K562 (cell line): ENCODE measurements at regions not wholly inside any gene's neighbourhood (a gene's known extent, or its start where the extent isn't known, plus 50 kb on each side); places are given as distances from the start of the nearest gene placed in this dataset.

Experiments used
- KLF10 ChIP-seq: fragments of 250-450 bp; sonication (Bioruptor Pico); IDR thresholded peaks from 2 replicates; pipeline ENCODE4 v1.6.1; 2021; ENCODE audit warnings: matching md5 sums
- PTBP1 ChIP-seq: fragments of 200-400 bp; formaldehyde crosslinking; IDR thresholded peaks from 2 replicates; pipeline ENCODE4 v1.6.1; 2017; ENCODE audit warnings: low read depth, low read length
- RAD21 ChIP-seq, 2 experiments: fragments of 250-450 bp in 1 of 2; fragments of 450-650 bp in 1 of 2; sonication (Bioruptor Pico) in 1 of 2; formaldehyde crosslinking in 1 of 2; IDR thresholded peaks in 1 of 2; conservative IDR thresholded peaks in 1 of 2; 2 replicates each; pipeline versions ENCODE4 v1.4.0 to v1.8.0; 2020 to 2022; ENCODE audit warnings: mild to moderate bottlenecking in 2 of 2, moderate library complexity in 1 of 2
- TF ChIP-seq, protein P1 (sequence below): fragments of 450-650 bp; formaldehyde crosslinking; IDR thresholded peaks from 2 replicates; pipeline ENCODE4 v1.4.0; 2020; ENCODE audit warnings: mild to moderate bottlenecking, moderate library complexity

GRCh38 chr3:106093616-106094015, 224.8 kb upstream of the CBLB start:
- TF ChIP-seq, protein P1, sequence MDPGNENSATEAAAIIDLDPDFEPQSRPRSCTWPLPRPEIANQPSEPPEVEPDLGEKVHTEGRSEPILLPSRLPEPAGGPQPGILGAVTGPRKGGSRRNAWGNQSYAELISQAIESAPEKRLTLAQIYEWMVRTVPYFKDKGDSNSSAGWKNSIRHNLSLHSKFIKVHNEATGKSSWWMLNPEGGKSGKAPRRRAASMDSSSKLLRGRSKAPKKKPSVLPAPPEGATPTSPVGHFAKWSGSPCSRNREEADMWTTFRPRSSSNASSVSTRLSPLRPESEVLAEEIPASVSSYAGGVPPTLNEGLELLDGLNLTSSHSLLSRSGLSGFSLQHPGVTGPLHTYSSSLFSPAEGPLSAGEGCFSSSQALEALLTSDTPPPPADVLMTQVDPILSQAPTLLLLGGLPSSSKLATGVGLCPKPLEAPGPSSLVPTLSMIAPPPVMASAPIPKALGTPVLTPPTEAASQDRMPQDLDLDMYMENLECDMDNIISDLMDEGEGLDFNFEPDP (CRISPR knock-in tag) = no peak
- no peak for TF ChIP-seq KLF10 (CRISPR knock-in tag)
- no peak for TF ChIP-seq RAD21 (CRISPR knock-in tag; conservative IDR thresholded peaks at IDR 0.05 in 1 of 2, IDR thresholded peaks at IDR 0.05 in 1 of 2)
- no peak for TF ChIP-seq PTBP1
